Endothelial cell of umbilical vein (primary cell): ENCODE measurements at regions not wholly inside any gene's neighbourhood (a gene's known extent, or its start where the extent isn't known, plus 50 kb on each side); places are given as distances from the start of the nearest gene placed in this dataset.

Experiments used
- BruUV-seq: library from RNA; stranded (reverse); fragments of 400-500 nt; replicated peaks from 2 replicates; lab custom pipeline; 2021; lab: Mats Ljungman, UMichigan
- CTCF ChIA-PET: fragments of 300-600, 350-600 bp; sonication (Branson Sonifier 250); formaldehyde crosslinking; loops from one replicate; lab custom pipeline; 2021; ENCODE audit warnings: antibody characterized with exemption, inconsistent platforms; lab: Charles Lee
- POLR2A ChIA-PET: fragments of 300-600, 350-600 bp; sonication (Branson Sonifier 250); formaldehyde crosslinking; loops from one replicate; lab custom pipeline; 2021; ENCODE audit warnings: antibody characterized with exemption, inconsistent platforms; lab: Charles Lee
- DNase-seq: peaks from one replicate; pipeline ENCODE4 v3.0.0-alpha.2; 2011; ENCODE audit warnings: low read depth, low spot score
- FAIRE-seq: peaks from 2 replicates; lab custom pipeline; 2011; peaks lifted over from hg19 to GRCh38; lab: Jason Lieb, UNC
- H2AFZ ChIP-seq: 2 replicates; pipeline ENCODE4 v1.6.0; 2012; ENCODE audit warnings: low read depth, low read length, control low read depth, inconsistent platforms
- H3K27ac ChIP-seq: 2 replicates; pipeline ENCODE4 v1.5.1; 2011; ENCODE audit warnings: low read depth, mild to moderate bottlenecking, control low read depth, low read length, moderate library complexity; ENCODE audit not compliant: insufficient read depth
- H3K27me3 ChIP-seq, 2 experiments: 2 replicates each; pipeline versions ENCODE4 v1.6.0 to v1.6.1; 2011; ENCODE audit warnings: low read length in 2 of 2, mixed read lengths in 1 of 2; ENCODE audit not compliant: control insufficient read depth in 2 of 2, insufficient read depth in 2 of 2
- H3K36me3 ChIP-seq, 2 experiments: 2 replicates in 1 of 2; 3 replicates in 1 of 2; pipeline ENCODE4 v1.5.1; 2011; ENCODE audit warnings: low read length in 2 of 2, mild to moderate bottlenecking in 1 of 2, moderate library complexity in 1 of 2; ENCODE audit not compliant: control insufficient read depth in 2 of 2, insufficient read depth in 2 of 2; ENCODE audit errors: extremely low read depth in 1 of 2
- H3K4me1 ChIP-seq: 3 replicates; pipeline ENCODE4 v1.5.1; 2011; ENCODE audit warnings: mild to moderate bottlenecking, low read length; ENCODE audit not compliant: control insufficient read depth, insufficient read depth; ENCODE audit errors: extremely low read depth
- H3K4me2 ChIP-seq: 2 replicates; pipeline ENCODE4 v1.6.1; 2011; ENCODE audit warnings: low read length, control low read depth, mixed read lengths; ENCODE audit not compliant: insufficient read depth
- H3K4me3 ChIP-seq, 3 experiments: fragments of 200-600 bp in 1 of 3; sonication (generic), shearing (Covaris generic) in 1 of 3; replicated peaks in 1 of 3; 2 replicates each; pipeline ENCODE4 v1.5.1; 2011 to 2016; ENCODE audit warnings: control low read depth in 3 of 3, low read length in 3 of 3, mild to moderate bottlenecking in 2 of 3, inconsistent platforms in 1 of 3, low read depth in 1 of 3, moderate library complexity in 1 of 3; ENCODE audit not compliant: insufficient read depth in 1 of 3
- H3K79me2 ChIP-seq: 2 replicates; pipeline ENCODE4 v1.6.0; 2012; ENCODE audit warnings: low read length, inconsistent platforms; ENCODE audit not compliant: control insufficient read depth, insufficient read depth
- H3K9ac ChIP-seq: replicated peaks from 2 replicates; pipeline ENCODE3; 2011; ENCODE audit warnings: low read length, control low read depth; ENCODE audit not compliant: insufficient read depth; ENCODE audit errors: extremely low read depth
- H3K9me1 ChIP-seq: replicated peaks from 3 replicates; pipeline ENCODE4 v1.6.0; 2011; ENCODE audit warnings: mild to moderate bottlenecking, low read length; ENCODE audit not compliant: control insufficient read depth, insufficient read depth; ENCODE audit errors: extremely low read depth
- H3K9me3 ChIP-seq: replicated peaks from 2 replicates; pipeline ENCODE4 v1.5.1; 2012; ENCODE audit warnings: low read length, inconsistent platforms; ENCODE audit not compliant: control insufficient read depth, insufficient read depth
- H4K20me1 ChIP-seq: replicated peaks from 2 replicates; pipeline ENCODE3; 2011; ENCODE audit warnings: mild to moderate bottlenecking, low read length; ENCODE audit not compliant: control insufficient read depth, insufficient read depth; ENCODE audit errors: extremely low read depth
- EZH2 ChIP-seq: IDR thresholded peaks from 2 replicates; pipeline ENCODE4 v1.6.1; 2012; ENCODE audit warnings: borderline replicate concordance, low read depth, mild to moderate bottlenecking, moderate library complexity, low read length, inconsistent platforms; ENCODE audit not compliant: severe bottlenecking
- FOS ChIP-seq: IDR thresholded peaks from 2 replicates; pipeline ENCODE4 v1.6.1; 2011; ENCODE audit warnings: mild to moderate bottlenecking, low read length, moderate library complexity, borderline replicate concordance; ENCODE audit not compliant: insufficient read depth
- GATA2 ChIP-seq: IDR thresholded peaks from 2 replicates; pipeline ENCODE4 v1.7.0; 2011; ENCODE audit warnings: low read depth, mild to moderate bottlenecking, moderate library complexity, mixed read lengths, low read length; ENCODE audit not compliant: insufficient read length, insufficient read depth
- JUN ChIP-seq: IDR thresholded peaks from 2 replicates; pipeline ENCODE4 v1.6.1; 2011; ENCODE audit warnings: borderline replicate concordance, low read depth; ENCODE audit not compliant: insufficient read length, insufficient read depth
- MYC ChIP-seq: IDR thresholded peaks from one replicate; pipeline ENCODE4 v1.6.1; 2011; ENCODE audit warnings: mild to moderate bottlenecking, low read depth, low read length
- POLR2A ChIP-seq: IDR thresholded peaks from 2 replicates; pipeline ENCODE4 v1.6.1; 2012; ENCODE audit warnings: low read depth, mild to moderate bottlenecking, control low read depth, low read length
- POLR2AphosphoS5 ChIP-seq: IDR thresholded peaks from 2 replicates; pipeline ENCODE4 v1.6.1; 2012; ENCODE audit warnings: low read depth, mild to moderate bottlenecking, control low read depth, low read length, moderate library complexity; ENCODE audit not compliant: insufficient read depth
- dilution Hi-C: fragments of 300-500 bp; cut with MboI; formaldehyde crosslinking; loops from one replicate; pipeline ENCODE4 v1.15.0; 2019; ENCODE audit warnings: low sequenced_read_pairs; ENCODE audit not compliant: extremely low pct_ligation_motif_present
- intact Hi-C: fragments of 100-400 bp; cut with micrococcal nuclease; formaldehyde crosslinking; loops from one replicate; pipeline ENCODE4 v1.10.0; 2022
- TF ChIP-seq, protein P1 (sequence below), 2 donors: IDR thresholded peaks; 1 replicate in 1 of 2; 2 replicates in 1 of 2; pipeline ENCODE4 v1.5.1; 2011; ENCODE audit warnings: low read length in 2 of 2, mild to moderate bottlenecking in 2 of 2, moderate library complexity in 2 of 2, control low read depth in 1 of 2, inconsistent platforms in 1 of 2, low read depth in 1 of 2; ENCODE audit not compliant: insufficient read depth in 1 of 2; ENCODE audit errors: extremely low read depth in 1 of 2
- TF ChIP-seq, protein P2 (sequence below): IDR thresholded peaks from 2 replicates; pipeline ENCODE4 v1.6.1; 2011; ENCODE audit not compliant: insufficient read depth, insufficient read length

DNA sequence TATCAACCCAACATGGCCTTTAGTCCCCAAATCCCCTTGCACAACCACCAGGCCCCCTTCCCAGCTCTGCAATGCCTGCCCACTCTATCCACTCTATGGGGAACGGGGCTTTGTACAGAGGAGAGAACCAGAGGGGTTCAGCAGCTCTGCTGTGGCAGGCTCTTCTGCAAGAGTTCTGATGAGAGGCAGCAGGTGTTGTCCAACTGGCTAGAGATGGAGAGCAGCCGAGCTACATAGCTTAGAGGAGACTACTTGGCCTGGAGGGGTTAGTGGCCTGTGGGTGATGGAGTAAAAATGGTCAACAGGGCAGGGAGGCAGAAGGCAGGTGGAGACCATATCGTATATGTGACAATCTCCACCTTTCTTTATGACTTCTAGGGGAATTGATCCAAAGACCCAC, 103.0 kb downstream of the QPCT start:
- no peak overlapping the region for H3K4me2 ChIP-seq
- no peak overlapping the region for H3K9ac ChIP-seq
- H3K9me3 ChIP-seq = no peaks in the 10 kb centered on the region
- POLR2A ChIA-PET = no interaction called here
- dilution Hi-C loops = no loop called here
- H4K20me1 ChIP-seq = no peaks in the 10 kb centered on the region
- no peak overlapping the region for H2AFZ ChIP-seq
- no peak for TF ChIP-seq JUN
- no peak for TF ChIP-seq MYC
- TF ChIP-seq EZH2 = no peak
- TF ChIP-seq FOS = no peak
- no peak for TF ChIP-seq POLR2AphosphoS5
- TF ChIP-seq, protein P1, sequence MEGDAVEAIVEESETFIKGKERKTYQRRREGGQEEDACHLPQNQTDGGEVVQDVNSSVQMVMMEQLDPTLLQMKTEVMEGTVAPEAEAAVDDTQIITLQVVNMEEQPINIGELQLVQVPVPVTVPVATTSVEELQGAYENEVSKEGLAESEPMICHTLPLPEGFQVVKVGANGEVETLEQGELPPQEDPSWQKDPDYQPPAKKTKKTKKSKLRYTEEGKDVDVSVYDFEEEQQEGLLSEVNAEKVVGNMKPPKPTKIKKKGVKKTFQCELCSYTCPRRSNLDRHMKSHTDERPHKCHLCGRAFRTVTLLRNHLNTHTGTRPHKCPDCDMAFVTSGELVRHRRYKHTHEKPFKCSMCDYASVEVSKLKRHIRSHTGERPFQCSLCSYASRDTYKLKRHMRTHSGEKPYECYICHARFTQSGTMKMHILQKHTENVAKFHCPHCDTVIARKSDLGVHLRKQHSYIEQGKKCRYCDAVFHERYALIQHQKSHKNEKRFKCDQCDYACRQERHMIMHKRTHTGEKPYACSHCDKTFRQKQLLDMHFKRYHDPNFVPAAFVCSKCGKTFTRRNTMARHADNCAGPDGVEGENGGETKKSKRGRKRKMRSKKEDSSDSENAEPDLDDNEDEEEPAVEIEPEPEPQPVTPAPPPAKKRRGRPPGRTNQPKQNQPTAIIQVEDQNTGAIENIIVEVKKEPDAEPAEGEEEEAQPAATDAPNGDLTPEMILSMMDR (IDR thresholded peaks at IDR 0.05; ENCODE audit: extremely low read depth in 1 of 2, insufficient read depth in 1 of 2, low read depth in 1 of 2, low read length in 2 of 2) = no peak
- no peak for TF ChIP-seq POLR2A
- TF ChIP-seq, protein P2, sequence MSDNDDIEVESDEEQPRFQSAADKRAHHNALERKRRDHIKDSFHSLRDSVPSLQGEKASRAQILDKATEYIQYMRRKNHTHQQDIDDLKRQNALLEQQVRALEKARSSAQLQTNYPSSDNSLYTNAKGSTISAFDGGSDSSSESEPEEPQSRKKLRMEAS = no peak
- no peak for TF ChIP-seq GATA2
- intact Hi-C loops = no loop called here
- H3K36me3 ChIP-seq = no peaks in the 10 kb centered on the region
- no peak overlapping the region for H3K27ac ChIP-seq
- H3K4me3 ChIP-seq = no peak overlapping the region
- peaks cover 10% of the 10 kb centered on the region for H3K4me1 ChIP-seq
- BruUV-seq = no TSS peak
- H3K79me2 ChIP-seq = no peaks in the 10 kb centered on the region
- H3K27me3 ChIP-seq = no peaks in the 10 kb centered on the region
- CTCF ChIA-PET = interaction anchor here (1.3 to 1.5 kb wide), 2 partner anchors 13 to 430 kb away, joined by 3 to 4 read pairs; no protein-coding TSS in a partner anchor
- no peak for FAIRE-seq
- DNase-seq = no peak
- H3K9me1 ChIP-seq = no peaks in the 10 kb centered on the region
